GM21619 (cell line): ENCODE measurements at regions not wholly inside any gene's neighbourhood (a gene's known extent, or its start where the extent isn't known, plus 50 kb on each side); places are given as distances from the start of the nearest gene placed in this dataset.

ENCODE experiments used
- ATAC-seq: cut with Tn5 transposase; IDR thresholded peaks from one replicate; pipeline ENCODE4 v1.9.1; 2021; ENCODE audit not compliant: unreplicated experiment

DNA sequence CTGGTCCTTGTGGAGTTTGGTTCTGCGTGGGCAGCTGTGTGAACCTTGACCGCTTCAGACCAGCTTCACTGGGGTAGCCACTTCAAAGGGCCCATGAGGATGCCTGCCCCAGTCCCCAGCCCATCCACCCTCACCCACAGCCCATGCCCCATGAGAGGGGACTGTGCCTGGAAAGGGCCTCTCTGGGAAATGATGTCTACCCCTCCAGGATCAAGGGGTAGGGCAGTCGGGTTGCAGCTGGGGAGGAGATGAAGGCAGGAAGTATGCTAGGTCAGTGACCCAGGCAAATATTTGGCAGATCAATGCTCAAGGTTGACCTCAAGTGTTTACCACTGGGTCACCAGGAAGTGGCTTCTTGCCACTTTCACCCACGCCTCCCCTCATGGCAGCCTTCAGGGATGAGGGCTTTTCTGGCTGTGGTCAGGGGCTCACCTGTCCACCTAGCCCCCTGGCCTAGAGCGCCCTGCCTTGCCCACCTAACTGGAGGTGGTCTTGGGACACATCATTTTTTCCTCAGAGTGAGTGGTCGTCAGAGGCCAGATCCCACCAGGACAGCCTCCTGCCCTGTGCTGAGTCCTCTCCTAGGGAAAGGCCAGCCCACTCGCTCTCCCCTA is 109.5 kb downstream of the SNX5 start:
- peak; percentile 39 for ATAC-seq

DNA sequence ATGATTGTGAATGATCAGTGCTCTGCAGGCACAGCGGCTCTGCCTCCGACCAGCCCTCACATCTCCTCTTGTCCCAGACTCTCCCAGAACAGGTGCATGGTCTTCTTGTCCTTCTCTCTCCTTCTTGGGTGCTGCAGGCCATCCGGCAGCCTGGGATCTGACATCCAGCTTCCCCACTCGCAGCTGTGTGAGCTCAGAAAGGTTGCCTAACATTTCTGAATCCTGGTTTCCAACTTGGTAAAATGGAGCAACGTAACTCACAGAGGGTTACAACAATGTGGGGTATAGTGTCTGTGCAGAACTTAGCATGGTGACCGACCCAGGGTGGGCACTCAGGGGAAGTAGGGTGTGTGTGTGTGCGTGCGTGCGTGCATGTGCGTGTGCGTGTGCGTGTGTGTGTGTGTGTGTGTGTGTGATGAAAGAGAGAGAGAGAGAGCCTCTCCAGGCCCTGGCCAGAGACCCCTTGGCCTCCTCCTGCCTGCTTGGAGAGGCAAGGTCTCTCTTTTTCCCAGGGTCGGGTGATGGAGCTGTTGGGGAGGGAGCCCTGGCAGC is 110.1 kb downstream of the SNX5 start:
- ATAC-seq = no peak

DNA sequence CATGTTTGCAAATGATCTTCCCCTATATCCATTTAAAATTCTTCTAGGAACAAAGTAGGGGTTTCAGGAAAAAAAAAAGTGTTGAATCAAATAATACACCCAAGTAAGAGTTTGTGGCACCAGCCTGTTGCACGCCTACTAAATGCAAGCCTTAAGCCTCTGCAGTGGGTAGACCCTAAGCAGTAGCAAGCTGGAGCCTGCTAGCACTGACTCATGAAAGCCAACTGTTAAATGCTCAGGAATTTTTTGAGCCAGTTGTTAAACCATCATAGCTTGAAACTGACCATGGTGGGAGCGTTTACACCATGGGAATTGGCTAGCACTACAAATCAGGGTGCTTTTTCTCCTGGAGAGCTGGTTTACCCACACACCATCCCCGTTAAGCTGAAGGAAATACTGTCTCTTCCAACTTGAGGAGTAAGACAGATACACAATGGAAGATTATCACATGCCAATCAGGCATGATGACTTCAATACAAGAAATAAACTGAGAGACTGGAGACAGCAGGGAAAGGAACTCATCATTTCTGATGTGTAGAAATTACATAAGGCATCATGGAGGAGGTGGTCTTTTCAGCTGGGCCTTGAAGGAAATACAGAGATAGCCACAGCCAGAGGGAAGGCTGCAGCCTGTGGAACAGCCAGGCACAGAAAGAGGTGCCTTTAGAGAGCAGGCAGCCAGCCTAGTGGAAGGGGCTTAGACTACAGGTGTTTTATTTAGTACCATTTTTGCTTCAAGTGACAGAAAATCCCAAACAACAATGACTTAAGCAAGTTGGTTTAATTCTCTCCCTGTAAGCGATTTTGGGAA is 110.8 kb downstream of the SNX5 start:
- no peak for ATAC-seq

DNA sequence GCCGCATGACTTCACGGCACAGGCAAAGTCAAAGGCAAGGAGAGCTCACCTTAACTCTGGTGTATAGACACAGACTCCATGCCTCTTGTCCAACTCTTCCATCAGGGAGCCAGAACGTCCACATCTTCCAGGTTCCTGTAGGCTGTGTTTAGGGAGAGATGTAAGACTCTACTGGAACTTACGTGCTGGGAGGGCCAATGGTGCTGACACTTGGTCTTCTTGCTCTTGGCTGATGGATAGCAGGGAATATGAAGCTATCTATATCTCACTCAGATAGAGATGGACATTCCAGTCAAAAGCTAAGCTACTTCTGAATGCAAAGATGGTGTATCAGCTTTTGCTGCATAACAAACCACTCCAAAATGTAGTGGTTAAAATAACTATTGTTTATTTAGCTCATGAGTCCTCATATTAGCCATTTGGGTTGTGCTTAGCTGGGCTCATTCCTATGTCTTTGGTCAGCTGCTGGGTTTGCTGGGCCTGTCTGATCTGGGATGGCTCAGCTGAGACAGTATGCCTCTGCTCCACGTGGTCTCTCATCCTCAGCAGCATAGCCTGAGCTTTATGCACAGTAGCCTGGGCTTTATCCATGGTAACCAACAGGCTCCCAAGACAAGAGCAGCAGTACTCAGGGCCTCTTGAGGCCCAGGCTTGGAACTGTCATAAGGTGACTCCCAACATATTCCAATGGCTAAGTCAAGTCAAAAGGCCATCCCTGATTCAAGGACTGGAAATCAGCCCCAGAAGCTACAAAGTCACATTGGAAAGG is 111.6 kb downstream of the SNX5 start:
- ATAC-seq = no peak

DNA sequence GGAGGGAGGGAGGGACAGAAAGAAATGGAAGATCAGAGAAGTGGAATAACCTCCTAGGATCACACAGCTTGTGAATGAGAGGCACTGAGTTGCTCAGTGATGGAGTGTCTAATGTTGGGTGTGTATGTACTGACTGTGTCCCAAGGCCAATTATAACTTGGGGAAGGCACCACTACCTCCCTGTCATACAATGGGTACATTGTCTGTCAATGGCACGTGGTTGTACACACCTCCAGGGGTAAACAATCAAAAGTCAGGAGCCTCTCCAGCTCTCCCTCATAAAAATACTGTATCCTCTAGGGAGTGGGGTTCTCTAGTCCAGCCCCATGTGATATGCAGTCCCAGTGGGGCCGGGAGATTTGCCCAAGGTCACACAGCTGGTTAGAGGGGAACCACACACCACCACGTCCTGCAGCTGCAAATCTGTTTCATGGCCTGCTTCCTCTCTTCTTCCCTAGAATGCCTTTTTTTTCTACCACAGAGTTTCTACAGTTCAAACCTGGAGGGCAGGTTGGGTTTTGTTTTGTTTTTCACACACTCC is 112.5 kb downstream of the SNX5 start:
- peak; percentile 84 for ATAC-seq

DNA sequence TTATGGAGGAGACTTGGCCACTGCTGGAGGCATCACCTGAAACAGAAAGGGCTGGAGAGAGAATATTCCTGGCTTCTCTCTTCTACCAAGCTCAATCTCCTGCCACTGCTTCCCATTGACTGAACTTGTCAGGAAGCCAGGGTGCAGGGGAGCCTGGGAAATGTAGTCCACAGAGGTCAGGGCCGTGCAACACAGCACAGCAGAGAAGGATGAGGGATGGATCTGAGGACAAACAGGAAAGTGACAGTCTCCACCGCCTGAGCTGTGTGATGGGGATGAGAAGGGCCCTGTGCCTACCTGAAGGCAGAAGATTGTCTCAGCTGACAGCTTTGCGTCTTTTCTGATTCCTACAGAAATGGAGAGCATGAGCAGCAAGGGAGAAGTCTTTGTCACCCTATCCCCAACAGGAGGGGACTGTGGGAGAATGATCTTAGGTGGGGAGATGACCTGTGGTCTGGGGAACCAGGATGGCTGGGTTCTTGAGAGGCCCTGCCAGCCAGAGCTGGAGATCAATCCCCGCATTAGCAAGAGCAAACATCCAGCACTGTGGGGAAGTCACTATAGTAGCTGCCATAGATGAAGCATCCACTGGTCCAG is 114.2 kb downstream of the SNX5 start:
- no peak for ATAC-seq

DNA sequence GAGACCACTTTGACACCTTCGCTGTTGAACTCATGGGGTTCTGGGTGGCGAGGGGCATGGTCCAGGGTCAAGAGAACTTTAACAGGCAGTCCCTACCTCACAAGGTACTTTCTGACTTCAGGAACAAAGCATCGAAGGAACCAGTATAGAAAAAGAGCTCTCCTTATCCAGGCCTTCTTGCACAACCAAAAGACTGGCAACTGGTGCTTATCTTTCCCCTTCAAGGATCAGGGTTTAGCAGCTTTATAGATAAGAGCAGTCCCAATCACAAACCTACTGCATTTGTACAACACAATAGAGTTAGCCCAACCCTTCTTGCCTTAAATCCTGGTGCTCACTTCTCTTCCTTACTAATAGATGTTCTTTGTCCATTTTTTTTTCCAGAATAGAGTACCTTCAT is 116.3 kb downstream of the SNX5 start:
- ATAC-seq = no peak

DNA sequence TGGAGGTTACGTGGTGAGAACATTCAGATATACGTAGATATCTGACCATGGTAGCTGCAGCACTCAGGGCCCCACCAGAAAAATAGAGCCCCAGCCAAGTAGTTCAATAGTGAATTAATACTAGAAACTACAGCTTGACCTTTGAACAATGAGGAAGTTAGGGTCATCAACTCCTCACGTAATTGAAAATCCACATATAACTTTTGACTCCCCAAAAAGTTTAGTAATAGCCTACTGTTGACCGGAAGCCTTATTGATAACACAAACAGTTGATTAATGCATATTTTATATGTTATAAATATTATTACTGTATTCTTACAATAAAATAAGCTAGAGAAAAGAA is 117.9 kb downstream of the SNX5 start:
- no peak for ATAC-seq

DNA sequence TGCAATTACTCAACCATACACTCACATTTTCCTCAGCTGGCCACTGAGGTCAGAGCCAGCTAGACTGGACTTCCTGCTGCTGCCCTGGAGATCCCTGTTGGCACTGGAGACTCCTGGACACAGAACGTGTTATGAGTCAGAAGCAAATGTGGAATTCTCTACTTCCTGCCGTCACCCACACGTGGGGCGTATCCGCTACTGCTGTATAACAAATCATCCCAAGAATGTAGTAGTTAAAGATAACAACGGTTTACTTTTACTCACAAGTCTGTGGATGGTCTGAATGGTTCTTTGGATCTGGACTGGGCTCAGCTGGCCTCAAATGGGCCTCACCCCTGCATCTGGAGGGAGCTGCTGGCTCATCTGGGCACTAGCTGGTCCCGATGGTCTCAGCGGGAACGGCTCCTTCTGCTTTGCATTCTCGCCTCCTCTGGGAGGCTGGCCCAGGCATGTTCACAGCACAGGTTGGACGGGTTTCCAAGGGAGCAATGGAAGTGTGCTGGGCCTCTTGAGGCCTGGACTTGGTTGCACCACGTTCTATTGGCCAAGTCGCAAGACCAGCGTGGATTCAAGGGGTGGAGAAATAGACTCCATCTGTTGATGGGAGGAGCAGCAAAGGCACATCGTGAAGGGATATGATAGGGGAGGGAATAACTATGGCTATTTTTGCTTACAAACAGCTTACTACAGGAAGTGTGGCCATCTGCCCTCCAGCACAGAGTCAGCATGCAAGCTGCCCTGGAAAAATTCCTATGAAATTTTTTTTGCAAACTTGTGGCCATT is 118.5 kb downstream of the SNX5 start:
- no peak for ATAC-seq

DNA sequence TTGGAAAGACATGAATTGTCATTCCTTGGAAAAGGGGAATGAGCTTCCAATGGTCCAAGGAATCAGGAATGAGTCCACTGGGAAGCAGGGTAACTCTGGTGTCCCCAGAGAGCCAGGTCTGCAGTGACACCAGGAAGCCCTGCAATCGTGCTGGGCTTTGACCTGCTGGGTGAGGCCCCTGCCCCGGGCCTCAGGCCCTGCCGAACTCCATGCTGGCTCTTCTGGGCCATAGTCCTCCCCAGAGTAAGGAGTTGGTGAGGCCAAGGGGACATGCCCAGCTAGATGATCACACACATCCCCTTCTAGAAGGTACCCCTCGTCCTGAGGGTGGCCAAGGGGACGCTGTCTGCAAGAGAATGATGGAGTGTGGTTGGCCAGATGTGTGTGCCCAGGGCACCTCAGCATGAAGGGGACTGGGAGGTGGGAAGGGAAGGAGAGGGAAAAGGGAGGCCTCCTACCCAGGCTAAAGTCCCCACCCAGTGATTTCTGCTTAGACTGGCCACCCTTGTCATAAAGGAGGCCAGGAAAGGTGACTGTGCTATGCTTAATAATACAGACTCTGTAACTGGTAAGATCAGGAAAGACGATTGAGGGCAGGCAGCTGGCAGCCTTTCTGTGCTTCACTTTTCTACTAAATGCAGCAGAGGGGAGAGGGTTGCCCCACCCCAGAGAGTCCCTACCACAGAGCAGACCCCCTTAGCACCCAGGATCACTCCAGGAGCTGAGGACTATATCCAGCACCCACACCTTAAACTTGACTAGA is 119.3 kb downstream of the SNX5 start:
- no peak for ATAC-seq

DNA sequence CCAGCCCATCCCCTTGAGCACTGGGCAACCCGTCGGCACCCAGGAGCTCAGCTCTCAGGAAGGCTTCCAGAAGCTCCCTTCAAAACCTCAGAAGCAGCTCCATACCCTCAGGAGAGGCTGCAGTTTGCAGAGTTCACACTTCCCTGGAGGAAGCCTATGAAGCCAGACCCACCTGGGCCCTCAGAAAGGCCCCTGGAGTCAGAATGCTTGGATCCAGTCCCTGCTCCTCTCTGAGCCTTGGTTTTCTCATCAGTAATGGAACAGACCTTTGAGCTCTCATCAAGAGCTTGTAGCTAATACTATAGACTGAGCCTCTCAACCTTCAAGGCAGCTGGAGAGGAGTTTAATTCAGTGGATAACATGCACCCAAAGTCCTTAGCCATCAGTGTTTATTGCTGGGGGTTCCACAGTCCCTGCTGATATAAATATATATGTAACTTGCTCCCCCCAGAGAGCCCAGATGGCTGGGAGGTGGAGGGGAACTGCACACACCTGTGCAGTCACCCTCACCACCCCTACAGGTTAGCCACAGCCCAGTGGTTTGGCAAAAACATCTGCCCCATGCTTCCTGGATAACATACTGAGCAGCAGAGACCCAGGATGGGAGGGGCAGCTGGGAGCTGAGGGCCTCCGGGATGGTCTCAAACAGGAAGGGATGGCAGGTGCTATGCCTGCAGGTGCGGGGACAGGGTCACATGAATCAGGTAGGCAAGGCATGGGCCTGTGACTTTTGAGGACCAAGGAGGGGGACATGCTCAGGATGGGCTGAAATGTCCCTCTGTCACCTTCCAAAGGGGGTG is 120.1 kb downstream of the SNX5 start:
- ATAC-seq = no peak

DNA sequence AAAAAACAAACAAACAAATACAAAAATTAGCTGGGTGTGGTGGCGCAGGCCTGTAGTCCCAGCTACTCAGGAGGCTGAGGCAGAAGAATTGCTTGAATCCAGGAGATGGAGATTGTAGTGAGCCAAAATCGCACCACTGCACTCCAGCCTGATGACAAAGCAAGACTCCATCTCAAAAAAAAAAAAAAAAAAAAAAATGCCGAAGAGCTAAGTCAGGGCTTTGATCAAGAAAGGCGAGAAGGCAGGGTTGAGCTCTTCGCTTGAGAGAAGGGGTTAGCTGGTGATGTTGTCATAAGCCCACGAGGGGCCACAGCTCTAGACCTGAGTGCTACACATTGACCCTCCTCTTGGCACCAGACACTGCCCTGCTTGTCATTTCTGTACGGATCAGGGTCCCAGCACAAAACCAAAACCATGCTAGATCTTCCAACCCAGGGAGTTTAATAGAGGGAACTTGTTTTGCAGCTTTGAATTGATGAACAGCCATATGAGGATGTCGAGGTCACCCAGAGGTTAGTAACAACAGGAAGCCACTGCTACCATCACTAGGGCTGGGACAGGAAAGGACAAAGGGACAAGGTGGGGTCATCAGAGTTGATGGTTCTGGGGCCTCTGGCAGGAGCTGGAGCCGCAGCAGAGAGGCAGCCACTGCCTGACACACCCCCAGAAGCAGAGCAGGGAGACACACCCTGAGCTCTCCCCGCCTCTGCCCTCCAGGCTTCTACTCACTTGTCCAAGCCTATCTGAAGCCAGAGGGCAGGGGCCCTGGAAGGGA is 122.7 kb downstream of the SNX5 start:
- ATAC-seq = peak; percentile 42

DNA sequence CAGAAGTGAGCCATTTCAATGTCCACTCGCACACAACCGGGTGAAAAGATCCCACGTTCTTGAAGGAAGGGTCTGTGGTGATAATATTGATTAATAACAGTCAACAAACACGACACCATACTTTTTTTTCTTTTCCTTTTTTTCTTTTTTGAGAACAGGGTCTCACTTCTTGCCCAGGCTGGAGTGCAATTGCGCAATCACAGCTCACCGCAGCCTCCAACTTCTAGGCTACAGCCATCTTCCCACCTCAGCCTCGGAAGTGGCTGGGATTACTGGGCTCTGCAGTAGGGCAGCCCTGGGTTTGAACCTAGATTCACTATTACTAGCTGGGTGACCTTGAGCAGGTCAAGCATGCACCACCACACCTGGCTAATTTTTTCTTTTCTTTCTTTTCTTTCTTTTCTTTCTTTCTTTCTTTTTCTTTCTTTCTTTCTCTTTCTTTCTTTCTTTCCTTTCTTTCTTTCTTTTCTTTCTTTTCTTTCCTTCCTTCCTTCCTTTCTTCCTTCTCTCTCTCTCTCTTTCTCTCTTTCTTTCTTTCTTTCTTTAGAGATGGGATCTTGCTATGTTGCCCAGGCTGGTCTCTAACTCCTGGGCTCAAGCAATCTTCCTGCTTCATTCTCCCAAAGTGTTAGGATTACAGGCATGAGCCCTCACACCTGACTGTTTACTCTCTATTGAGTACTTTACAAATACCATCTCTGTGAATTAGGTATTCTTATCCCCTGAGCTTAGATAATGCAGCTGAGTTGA is 123.9 kb downstream of the SNX5 start:
- ATAC-seq = no peak

DNA sequence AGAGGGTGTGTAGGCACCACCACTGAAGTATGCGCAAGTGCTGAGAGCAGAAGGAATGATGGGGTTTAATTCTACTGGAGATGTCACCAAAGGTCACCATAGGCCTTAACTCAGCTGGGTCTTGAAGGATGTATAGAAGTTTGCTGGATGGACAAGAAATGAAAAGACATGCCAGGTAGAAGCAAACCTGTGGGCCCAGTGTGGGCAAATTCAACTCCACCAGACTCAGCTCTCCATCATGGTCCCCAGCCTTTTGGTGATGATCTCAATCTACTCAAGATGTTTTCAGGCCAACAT is 124.5 kb downstream of the SNX5 start:
- ATAC-seq = no peak

DNA sequence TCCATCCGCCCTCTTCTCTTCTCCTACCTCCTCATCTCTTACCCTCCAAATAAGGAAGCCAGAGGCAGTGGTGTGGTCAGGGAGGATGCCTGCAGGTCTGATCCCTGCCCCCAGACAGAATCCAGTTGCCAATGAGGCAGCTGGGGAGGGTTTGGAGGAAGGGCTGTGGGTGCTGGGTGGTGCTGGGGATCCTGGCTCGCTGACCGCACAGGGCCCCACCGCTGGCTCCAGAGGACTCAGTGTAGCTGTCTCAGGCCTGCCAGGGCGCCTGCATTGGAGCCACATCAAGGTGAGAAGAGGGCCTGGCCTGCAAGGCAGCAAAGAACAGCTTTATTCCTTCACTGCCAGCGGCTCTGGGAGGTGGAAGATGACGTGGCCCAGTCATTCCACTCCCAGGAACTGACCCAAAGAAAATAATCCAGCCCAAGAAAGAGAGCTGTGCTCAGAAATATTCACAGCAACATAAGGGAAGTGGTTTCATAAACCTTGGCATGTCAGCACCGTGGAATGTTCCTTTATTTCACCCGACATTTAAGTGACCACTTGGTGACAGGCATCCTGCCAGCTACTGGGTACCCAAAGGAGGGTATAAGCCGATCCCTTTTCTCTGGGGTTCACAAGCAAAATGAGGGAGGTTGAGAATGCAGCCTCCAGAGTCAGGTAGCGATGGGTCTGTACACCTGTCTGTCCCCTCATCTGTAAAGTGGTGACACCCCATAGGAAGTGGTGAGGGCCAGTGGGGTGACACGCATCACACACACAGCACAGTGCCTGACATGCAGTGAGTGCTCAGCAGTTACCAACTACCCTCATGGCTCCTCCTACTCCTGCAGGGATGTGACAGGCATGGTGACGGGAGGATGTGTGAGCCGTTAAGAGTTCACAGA is 125.1 kb downstream of the SNX5 start:
- no peak for ATAC-seq

DNA sequence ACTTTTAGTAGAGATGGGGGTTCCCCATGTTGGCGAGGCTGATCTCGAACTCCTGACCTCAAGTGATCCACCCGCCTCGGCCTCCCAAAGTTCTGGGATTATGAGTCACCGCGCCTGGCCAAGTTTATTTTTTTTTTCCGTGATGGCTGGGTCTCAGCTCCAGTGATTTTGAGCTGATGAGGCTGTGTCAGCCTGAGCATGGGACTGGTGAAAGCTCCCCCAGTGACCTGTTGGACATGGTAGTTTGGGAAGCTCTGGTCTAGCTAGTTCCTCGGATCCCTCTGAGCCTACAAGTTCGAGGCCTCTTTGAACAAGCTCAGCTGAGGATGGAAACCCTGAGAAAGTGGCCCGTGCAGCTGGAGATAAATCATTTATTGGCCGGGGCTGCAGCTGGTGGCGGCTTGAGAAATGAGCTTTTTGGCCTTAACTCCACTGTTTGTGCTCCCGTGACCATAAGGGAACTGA is 126.8 kb downstream of the SNX5 start:
- ATAC-seq = no peak
